ENCODE measurements at regions not wholly inside any gene's neighbourhood (a gene's known extent, or its start where the extent isn't known, plus 50 kb on each side); places are given as distances from the start of the nearest gene placed in this dataset.
A peak's percentile ranks its signal among the peaks of the same experiment; 100 is the strongest.

GRCh38 chr15:67892559-67893377 is 52.9 kb upstream of the RNU6-1 start:
- DNase-seq, result no peak
- in situ Hi-C loops (cut with MboI; ENCODE audit: low pct_unique_long_range_greater_than_20kb, low sequenced_read_pairs), result no loop called here

GRCh38 chr15:67895237-67895636 is 55.4 kb upstream of the RNU6-1 start:
- no peak for DNase-seq
- in situ Hi-C loops (cut with MboI; ENCODE audit: low pct_unique_long_range_greater_than_20kb, low sequenced_read_pairs), result no loop called here

GRCh38 chr15:67897646-67898339 is 57.9 kb upstream of the RNU6-1 start:
- in situ Hi-C loops (cut with MboI; ENCODE audit: low pct_unique_long_range_greater_than_20kb, low sequenced_read_pairs), result no loop called here
- DNase-seq, result peak; percentile 49

GRCh38 chr15:67899596-67900283 is 59.9 kb upstream of the RNU6-1 start:
- in situ Hi-C loops (cut with MboI; ENCODE audit: low pct_unique_long_range_greater_than_20kb, low sequenced_read_pairs), result no loop called here
- no peak for DNase-seq

- no peak for DNase-seq
- in situ Hi-C loops (cut with MboI; ENCODE audit: low pct_unique_long_range_greater_than_20kb, low sequenced_read_pairs), result no loop called here
Observed at GRCh38 chr15:67900621-67901147, 60.8 kb upstream of the RNU6-1 start.

GRCh38 chr15:67901922-67902321 is 62.1 kb upstream of the RNU6-1 start:
- in situ Hi-C loops (cut with MboI; ENCODE audit: low pct_unique_long_range_greater_than_20kb, low sequenced_read_pairs), result no loop called here
- DNase-seq, result no peak

GRCh38 chr15:67902579-67903009 is 62.7 kb upstream of the RNU6-1 start:
- in situ Hi-C loops (cut with MboI; ENCODE audit: low pct_unique_long_range_greater_than_20kb, low sequenced_read_pairs), result no loop called here
- DNase-seq, result no peak

GRCh38 chr15:67903708-67904107 is 63.9 kb upstream of the RNU6-1 start:
- DNase-seq, result no peak
- in situ Hi-C loops (cut with MboI; ENCODE audit: low pct_unique_long_range_greater_than_20kb, low sequenced_read_pairs), result no loop called here

- in situ Hi-C loops (cut with MboI; ENCODE audit: low pct_unique_long_range_greater_than_20kb, low sequenced_read_pairs), result no loop called here
- DNase-seq, result no peak
Observed at GRCh38 chr15:67905628-67906027, 65.8 kb upstream of the RNU6-1 start.

GRCh38 chr15:67906382-67906781 is 66.5 kb upstream of the RNU6-1 start:
- in situ Hi-C loops (cut with MboI; ENCODE audit: low pct_unique_long_range_greater_than_20kb, low sequenced_read_pairs), result no loop called here
- peak; percentile 32 for DNase-seq

GRCh38 chr15:67907184-67907723 is 67.4 kb upstream of the RNU6-1 start:
- in situ Hi-C loops (cut with MboI; ENCODE audit: low pct_unique_long_range_greater_than_20kb, low sequenced_read_pairs), result no loop called here
- DNase-seq, result no peak

GRCh38 chr15:67908756-67909155 is 68.9 kb upstream of the RNU6-1 start:
- in situ Hi-C loops (cut with MboI; ENCODE audit: low pct_unique_long_range_greater_than_20kb, low sequenced_read_pairs), result no loop called here
- no peak for DNase-seq

- in situ Hi-C loops (cut with MboI; ENCODE audit: low pct_unique_long_range_greater_than_20kb, low sequenced_read_pairs), result no loop called here
- DNase-seq, result no peak
Observed at GRCh38 chr15:67911727-67912126, 71.9 kb upstream of the RNU6-1 start.

- in situ Hi-C loops (cut with MboI; ENCODE audit: low pct_unique_long_range_greater_than_20kb, low sequenced_read_pairs), result no loop called here
Observed at GRCh38 chr15:67914028-67914427, 74.2 kb upstream of the RNU6-1 start.

GRCh38 chr15:67914537-67915460 is 75.0 kb upstream of the RNU6-1 start:
- in situ Hi-C loops (cut with MboI; ENCODE audit: low pct_unique_long_range_greater_than_20kb, low sequenced_read_pairs), result no loop called here

More at GRCh38 chr15:67914028-67914427, 74.2 kb upstream of the RNU6-1 start:
- no peak for DNase-seq

GRCh38 chr15:67915461-67916374 is 75.9 kb upstream of the RNU6-1 start:
- no peak for DNase-seq
- in situ Hi-C loops (cut with MboI; ENCODE audit: low pct_unique_long_range_greater_than_20kb, low sequenced_read_pairs), result no loop called here

More at GRCh38 chr15:67914537-67915460, 75.0 kb upstream of the RNU6-1 start:
- no peak for DNase-seq

- no peak for DNase-seq
Observed at GRCh38 chr15:67916565-67916964, 76.7 kb upstream of the RNU6-1 start.

More at GRCh38 chr15:67916565-67916964, 76.7 kb upstream of the RNU6-1 start:
- in situ Hi-C loops (cut with MboI; ENCODE audit: low pct_unique_long_range_greater_than_20kb, low sequenced_read_pairs), result no loop called here
